Head of caudate nucleus (tissue), 42 donors: ENCODE measurements at regions not wholly inside any gene's neighbourhood (a gene's known extent, or its start where the extent isn't known, plus 50 kb on each side); places are given as distances from the start of the nearest gene placed in this dataset.
A peak's percentile ranks its signal among the peaks of the same experiment; 100 is the strongest.
"Not testable (repeated sequence)": the region's sequence is repeated elsewhere in the genome, so short reads cannot be mapped to it uniquely, and the experiment has no call there.

Experiments
- DNase-seq, 42 donors: peaks; one replicate each; pipeline versions ENCODE4 v3.0.0 to v3.0.0-alpha.2; 2020 to 2021; ENCODE audit warnings: mixed read lengths in 7 of 42
- intact Hi-C: fragments of 100-400 bp; cut with DNase I; formaldehyde crosslinking; loops from one replicate; pipeline ENCODE4 v1.15.0; 2022

DNA sequence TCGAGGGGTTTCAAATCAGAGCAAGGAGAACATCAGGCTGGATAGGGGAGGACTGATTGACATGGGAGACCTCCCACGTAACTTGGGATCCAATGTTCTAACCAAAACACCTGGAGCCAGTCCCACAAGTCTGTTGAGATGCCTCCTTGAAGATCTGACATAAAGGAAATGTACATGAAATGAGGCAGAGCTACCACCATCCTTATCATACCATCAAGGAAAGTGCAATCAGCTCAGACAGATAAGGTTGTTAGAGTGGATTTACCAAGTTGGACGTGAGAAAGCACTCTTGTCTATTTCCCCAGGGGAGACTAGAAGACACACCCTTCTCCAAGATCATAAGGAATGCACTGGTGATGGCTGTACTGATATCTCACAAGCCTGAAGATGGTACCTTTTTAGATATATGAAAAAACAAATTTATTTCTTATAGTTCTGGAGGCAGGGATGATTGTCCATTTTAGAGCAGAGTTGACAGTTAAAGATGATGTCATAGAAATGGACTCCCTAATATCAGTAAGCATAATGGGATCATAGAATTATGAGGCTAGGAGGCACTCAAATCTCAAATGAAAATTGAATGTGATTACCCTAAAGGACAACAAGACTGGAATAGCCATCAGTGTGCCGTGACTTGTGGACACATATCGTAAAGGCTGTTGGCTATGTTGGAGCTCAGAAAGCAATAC, 129.1 kb upstream of the RAB4A start:
- intact Hi-C loops, result no loop called here
- no peak for DNase-seq

- intact Hi-C loops, result no loop called here
These were observed 128.4 kb upstream of the RAB4A start for GRCh38 chr1:229142471-229142870.

DNA sequence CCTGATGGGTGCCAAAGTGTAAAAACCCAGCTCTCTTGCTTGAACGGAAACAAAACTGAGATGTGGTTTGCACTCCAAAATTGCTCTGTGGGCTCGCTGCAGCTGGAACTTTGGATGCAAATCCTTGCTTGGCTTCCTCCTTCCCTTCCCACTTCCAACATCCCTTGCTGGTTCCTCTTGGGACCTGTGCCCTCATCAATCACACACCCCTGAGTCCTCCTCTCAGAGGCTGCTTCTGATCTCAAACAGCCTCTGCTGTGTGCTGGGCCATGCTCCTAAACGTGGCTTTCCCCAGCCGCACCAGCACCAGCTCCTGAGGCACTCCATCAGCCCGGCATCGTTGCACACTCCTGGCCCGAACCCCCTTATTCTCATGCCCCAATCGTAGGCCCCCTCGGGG, 124.3 kb upstream of the RAB4A start:
- intact Hi-C loops, result no loop called here
- DNase-seq, result no peak

More at GRCh38 chr1:229142471-229142870, 128.4 kb upstream of the RAB4A start:
- DNase-seq, result no peak

DNA sequence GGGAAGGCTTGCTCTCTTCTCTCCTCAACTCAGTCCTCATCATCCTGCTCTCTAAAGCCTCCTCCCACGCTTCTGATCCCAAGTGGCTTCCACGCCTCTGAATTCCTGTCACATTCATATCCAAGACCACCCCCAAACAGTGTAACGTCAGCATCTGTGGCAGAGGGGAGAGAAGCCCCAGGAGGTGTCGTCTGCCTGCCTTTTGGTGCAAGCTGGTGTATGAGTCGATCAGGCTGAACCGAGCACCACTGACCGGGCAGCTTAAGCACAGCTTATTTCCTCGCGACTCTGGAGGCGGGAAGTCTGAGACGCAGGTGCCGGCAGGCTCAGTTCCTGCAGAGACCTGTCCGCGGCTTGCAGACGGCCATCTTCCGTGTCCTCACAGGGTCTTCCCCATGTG, 123.8 kb upstream of the RAB4A start:
- intact Hi-C loops, result no loop called here
- no peak for DNase-seq

- no peak for DNase-seq
- intact Hi-C loops, result no loop called here
These were observed 122.8 kb upstream of the RAB4A start for GRCh38 chr1:229148041-229148671.

DNA sequence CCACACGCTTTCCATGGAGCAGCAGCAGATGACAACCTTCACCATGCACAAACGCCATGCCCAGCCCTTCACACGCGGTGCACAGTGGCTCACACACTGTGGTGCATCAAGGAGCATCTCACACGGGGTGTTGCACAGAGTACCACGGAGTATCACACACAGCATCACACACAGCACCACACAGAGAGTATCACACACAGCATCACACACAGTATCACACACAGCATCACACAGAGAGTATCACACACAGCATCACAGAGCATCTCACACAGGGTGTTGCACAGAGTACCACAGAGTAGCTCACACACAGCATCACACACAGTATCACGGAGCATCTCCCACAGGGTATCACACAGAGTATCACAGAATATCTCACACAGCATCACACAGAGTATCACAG, 122.2 kb upstream of the RAB4A start:
- intact Hi-C loops, result no loop called here
- DNase-seq, result no peak

- intact Hi-C loops, result no loop called here
- no peak for DNase-seq
These were observed 121.5 kb upstream of the RAB4A start for GRCh38 chr1:229149435-229149834.

DNA sequence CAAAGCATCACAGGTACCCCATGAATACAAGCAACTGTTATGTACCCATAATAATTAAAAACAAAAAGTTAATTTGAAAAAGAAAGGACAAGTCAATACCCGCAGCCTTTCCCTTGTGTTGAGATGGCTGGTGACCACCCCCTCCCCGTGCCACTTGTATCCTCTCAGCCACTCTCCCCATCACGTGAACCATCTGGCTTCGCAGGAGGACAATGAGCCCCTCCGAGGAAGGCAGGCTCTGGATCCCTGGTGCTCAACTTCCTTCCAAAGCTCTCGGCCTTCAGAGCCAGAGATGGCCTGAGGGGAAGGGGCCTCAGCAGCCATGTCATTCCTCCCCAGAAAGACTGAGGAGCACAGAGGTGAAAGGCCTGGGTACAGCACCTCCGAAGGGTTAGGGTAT, 120.4 kb upstream of the RAB4A start:
- intact Hi-C loops, result no loop called here

GRCh38 chr1:229151412-229151811, 119.5 kb upstream of the RAB4A start:
- DNase-seq, intact Hi-C loops: not testable (repeated sequence)

More for the DNA sequence above, 120.4 kb upstream of the RAB4A start:
- no peak for DNase-seq

- intact Hi-C loops, result no loop called here
- DNase-seq, result no peak
These were observed 118.6 kb upstream of the RAB4A start for GRCh38 chr1:229152311-229152710.

GRCh38 chr1:229153955-229154548, 116.9 kb upstream of the RAB4A start:
- no peak for DNase-seq
- intact Hi-C loops, result no loop called here

DNA sequence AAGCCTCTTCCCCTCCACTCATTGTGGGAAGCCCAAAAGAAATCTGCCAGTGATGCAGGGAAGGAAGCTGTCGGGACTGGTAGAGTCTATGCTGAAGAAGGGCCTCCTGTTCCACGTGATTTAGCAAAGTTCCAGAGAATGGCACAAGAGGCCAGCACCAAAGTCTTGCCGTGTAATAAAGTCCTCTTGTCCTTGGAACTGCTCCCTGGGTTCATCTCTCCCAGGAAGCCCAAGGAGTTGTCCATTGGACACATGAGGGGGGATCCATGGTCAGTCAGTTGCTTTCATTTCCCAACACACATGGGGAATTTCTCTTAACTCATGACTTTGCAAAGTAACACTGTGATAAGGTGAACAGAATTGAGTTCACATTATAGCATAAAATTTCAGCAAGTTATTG, 116.1 kb upstream of the RAB4A start:
- intact Hi-C loops, result no loop called here
- DNase-seq, result no peak

- intact Hi-C loops, result no loop called here
- DNase-seq, result peak in 6 of 42 donors; percentile 24 to 47 (median 36)
These were observed 115.4 kb upstream of the RAB4A start for GRCh38 chr1:229155472-229155871.

DNA sequence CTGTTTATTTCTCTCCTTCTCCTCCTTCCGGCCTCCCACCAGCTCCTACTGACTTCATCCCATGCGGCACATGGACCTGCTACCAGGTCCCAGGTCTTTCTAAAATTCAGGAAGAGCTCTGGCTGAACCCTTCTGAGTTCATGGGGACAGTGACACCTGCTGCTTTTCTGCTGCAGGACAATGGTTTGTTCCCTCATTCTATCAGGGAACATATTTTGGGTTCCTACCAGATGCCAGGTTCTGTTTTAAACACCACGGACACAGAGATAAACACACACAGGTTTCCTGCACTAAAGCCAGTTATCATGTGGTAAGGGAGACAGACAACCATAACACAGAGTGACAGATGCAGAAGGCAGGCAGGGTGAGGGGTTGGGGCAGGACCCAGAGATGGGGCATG, 114.0 kb upstream of the RAB4A start:
- DNase-seq, result peak in 13 of 42 donors; percentile 13 to 66 (median 37)
- intact Hi-C loops, result no loop called here

- intact Hi-C loops, result no loop called here
These were observed 113.4 kb upstream of the RAB4A start for GRCh38 chr1:229157480-229157879.

GRCh38 chr1:229158341-229158921, 112.5 kb upstream of the RAB4A start:
- intact Hi-C loops, result no loop called here
- DNase-seq, result peak in 3 of 42 donors; percentile 30 to 42 (median 38)

More at GRCh38 chr1:229157480-229157879, 113.4 kb upstream of the RAB4A start:
- no peak for DNase-seq

DNA sequence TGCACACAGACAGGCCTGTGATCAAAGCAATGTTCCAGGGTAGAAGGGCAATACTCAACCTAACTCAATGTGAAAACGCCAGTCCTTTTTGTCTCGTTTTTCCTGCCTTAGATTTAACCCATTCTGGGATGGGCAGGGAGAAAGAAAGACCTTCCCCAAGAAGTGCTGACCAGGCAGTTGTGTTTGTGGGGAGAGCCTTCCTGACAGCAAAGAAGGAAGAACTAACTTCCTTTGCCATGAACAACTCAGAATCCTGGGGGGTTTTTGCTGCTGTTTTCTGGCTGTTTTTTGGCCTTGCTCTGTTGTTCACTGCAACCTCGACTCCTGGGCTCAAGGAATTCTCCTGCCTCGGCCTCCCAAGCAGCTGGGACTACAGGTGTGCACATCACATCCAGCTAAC, 112.0 kb upstream of the RAB4A start:
- DNase-seq, result no peak
- intact Hi-C loops, result no loop called here

- intact Hi-C loops, result no loop called here
- no peak for DNase-seq
These were observed 111.0 kb upstream of the RAB4A start for GRCh38 chr1:229159668-229160544.

DNA sequence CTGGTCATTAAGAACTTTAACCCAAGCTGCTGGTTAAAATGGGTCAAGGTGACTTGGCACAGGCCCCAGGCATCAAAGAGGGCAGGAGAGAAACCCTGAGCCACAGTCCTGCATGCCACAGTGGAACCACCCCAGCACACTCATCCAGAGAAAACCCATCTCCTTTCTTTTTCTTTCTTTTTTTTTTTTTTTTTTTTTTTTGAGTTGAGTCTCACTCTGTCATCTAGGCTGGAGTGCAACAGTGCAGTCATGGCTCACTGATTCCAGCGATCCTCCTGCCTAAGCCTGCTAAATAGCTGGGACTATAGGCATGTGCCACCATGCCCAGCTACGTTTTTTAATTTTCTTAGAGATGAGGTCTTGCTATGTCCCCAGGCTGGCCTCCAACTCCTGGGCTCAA, 109.2 kb upstream of the RAB4A start:
- DNase-seq, result no peak
- intact Hi-C loops, result no loop called here
